GM10266 (cell line): ENCODE measurements at regions not wholly inside any gene's neighbourhood (a gene's known extent, or its start where the extent isn't known, plus 50 kb on each side); places are given as distances from the start of the nearest gene placed in this dataset.

Experiments
- DNase-seq: peaks from one replicate; pipeline ENCODE4 v3.0.0; 2012; ENCODE audit errors: extremely low spot score
- CTCF ChIP-seq: IDR thresholded peaks from 2 replicates; pipeline ENCODE4 v1.5.1; 2012; ENCODE audit warnings: mild to moderate bottlenecking, low read depth; ENCODE audit not compliant: control insufficient read depth, insufficient read depth; ENCODE audit errors: missing control alignments

- TF ChIP-seq CTCF = no peak
- no peak for DNase-seq
Measured at GRCh38 chr5:106171132-106171531, 1499.6 kb downstream of the EFNA5 start.

GRCh38 chr5:106167766-106168165 lies 1503.0 kb downstream of the EFNA5 start:
- TF ChIP-seq CTCF = no peak
- DNase-seq = no peak

- no peak for TF ChIP-seq CTCF
- DNase-seq = no peak
Measured at GRCh38 chr5:106163233-106163632, 1507.5 kb downstream of the EFNA5 start.

GRCh38 chr5:106159616-106160015 lies 1511.1 kb downstream of the EFNA5 start:
- no peak for DNase-seq

GRCh38 chr5:106154280-106154716 lies 1516.4 kb downstream of the EFNA5 start:
- no peak for DNase-seq
- TF ChIP-seq CTCF = no peak

More at GRCh38 chr5:106159616-106160015, 1511.1 kb downstream of the EFNA5 start:
- TF ChIP-seq CTCF = no peak

- DNase-seq = no peak
- no peak for TF ChIP-seq CTCF
Measured at GRCh38 chr5:106152569-106152968, 1518.2 kb downstream of the EFNA5 start.

GRCh38 chr5:106142116-106142515 lies 1528.6 kb downstream of the EFNA5 start:
- no peak for TF ChIP-seq CTCF
- no peak for DNase-seq

- DNase-seq = no peak
- TF ChIP-seq CTCF = no peak
Measured at GRCh38 chr5:106140101-106140500, 1530.6 kb downstream of the EFNA5 start.
